Suprapubic skin (tissue), 4 donors: ENCODE measurements at regions not wholly inside any gene's neighbourhood (a gene's known extent, or its start where the extent isn't known, plus 50 kb on each side); places are given as distances from the start of the nearest gene placed in this dataset.

Experiments
- EP300 ChIP-seq: sonication (generic); formaldehyde crosslinking; IDR thresholded peaks from one replicate; pipeline ENCODE4 v1.6.1; 2017; ENCODE audit warnings: antibody characterized with exemption
- POLR2A ChIP-seq, 2 donors: fragments of 450-650 bp; IDR thresholded peaks; one replicate each; pipeline ENCODE4 v1.6.1; 2017; ENCODE audit warnings: antibody characterized with exemption in 2 of 2, mild to moderate bottlenecking in 2 of 2, moderate library complexity in 2 of 2
- POLR2AphosphoS5 ChIP-seq, 3 donors: sonication (generic); formaldehyde crosslinking; IDR thresholded peaks; one replicate each; pipeline ENCODE4 v1.6.1; 2017; ENCODE audit warnings: antibody characterized with exemption in 3 of 3

GRCh38 chr6:8679823-8680222 is 244.5 kb upstream of the SLC35B3 start:
- TF ChIP-seq POLR2AphosphoS5 (IDR thresholded peaks at IDR 0.05) (no peak), EP300 (no peak), POLR2A (IDR thresholded peaks at IDR 0.05) (no peak)
